CD14-positive monocyte (primary cell): ENCODE measurements at regions not wholly inside any gene's neighbourhood (a gene's known extent, or its start where the extent isn't known, plus 50 kb on each side); places are given as distances from the start of the nearest gene placed in this dataset.

Experiments used
- DNase-seq, 3 donors: peaks; one replicate each; pipeline ENCODE4 v3.0.0-alpha.2; 2011 to 2022
- H2AFZ ChIP-seq: 2 replicates; pipeline ENCODE4 v1.6.0; 2012; ENCODE audit warnings: mild to moderate bottlenecking, low read depth, low read length, inconsistent platforms; ENCODE audit not compliant: insufficient read depth, poor library complexity, severe bottlenecking
- H3K27ac ChIP-seq, 2 donors: 1 replicate in 1 of 2; 2 replicates in 1 of 2; pipeline ENCODE4 v1.5.1; 2012 to 2013; ENCODE audit warnings: low read length in 2 of 2, control low read depth in 1 of 2, inconsistent platforms in 1 of 2, low read depth in 1 of 2, mild to moderate bottlenecking in 1 of 2
- H3K27me3 ChIP-seq, 2 donors: one replicate each; pipeline versions ENCODE4 v1.6.0 to v1.6.1; 2011 to 2013; ENCODE audit warnings: low read length in 2 of 2; ENCODE audit not compliant: control insufficient read depth in 2 of 2, insufficient read depth in 2 of 2
- H3K36me3 ChIP-seq, 2 donors: replicated peaks in 1 of 2; 1 replicate in 1 of 2; 2 replicates in 1 of 2; pipeline versions ENCODE4 v1.5.1 to v1.6.1; 2012 to 2013; ENCODE audit warnings: low read length in 2 of 2, control low read depth in 1 of 2, inconsistent platforms in 1 of 2, mild to moderate bottlenecking in 1 of 2; ENCODE audit not compliant: insufficient read depth in 2 of 2, control insufficient read depth in 1 of 2
- H3K4me1 ChIP-seq, 2 donors: 1 replicate in 1 of 2; 2 replicates in 1 of 2; pipeline versions ENCODE4 v1.5.1 to v1.6.1; 2012 to 2013; ENCODE audit warnings: low read length in 2 of 2, control low read depth in 1 of 2, inconsistent platforms in 1 of 2, mild to moderate bottlenecking in 1 of 2, moderate library complexity in 1 of 2; ENCODE audit not compliant: insufficient read depth in 2 of 2, control insufficient read depth in 1 of 2
- H3K4me2 ChIP-seq: replicated peaks from 2 replicates; pipeline ENCODE3; 2012; ENCODE audit warnings: low read length, moderate library complexity, mild to moderate bottlenecking; ENCODE audit not compliant: poor library complexity, severe bottlenecking; ENCODE audit errors: extremely low read depth
- H3K4me3 ChIP-seq, 3 experiments: fragments of 200-600 bp in 1 of 3; sonication (generic) in 1 of 3; replicated peaks in 1 of 3; 1 replicate in 2 of 3; 2 replicates in 1 of 3; pipeline ENCODE4 v1.5.1; 2011 to 2013; ENCODE audit warnings: low read length in 3 of 3, mild to moderate bottlenecking in 3 of 3, control low read depth in 2 of 3, low read depth in 2 of 3, inconsistent platforms in 1 of 3, moderate library complexity in 1 of 3
- H3K79me2 ChIP-seq: 2 replicates; pipeline ENCODE4 v1.6.0; 2012; ENCODE audit warnings: mild to moderate bottlenecking, control low read depth, inconsistent platforms, low read length, moderate library complexity; ENCODE audit not compliant: insufficient read depth
- H3K9ac ChIP-seq: 2 replicates; pipeline ENCODE4 v1.6.0; 2017; ENCODE audit warnings: low read length, mild to moderate bottlenecking; ENCODE audit not compliant: insufficient read depth, poor library complexity, severe bottlenecking
- H3K9me3 ChIP-seq, 2 donors: replicated peaks in 1 of 2; 1 replicate in 1 of 2; 2 replicates in 1 of 2; pipeline versions ENCODE4 v1.5.1 to v1.6.1; 2012 to 2013; ENCODE audit warnings: low read length in 2 of 2, control low read depth in 1 of 2; ENCODE audit not compliant: control insufficient read depth in 1 of 2, insufficient read depth in 1 of 2
- H4K20me1 ChIP-seq: 2 replicates; pipeline ENCODE4 v1.6.0; 2012; ENCODE audit warnings: mild to moderate bottlenecking, low read length, control low read depth, moderate library complexity; ENCODE audit not compliant: insufficient read depth
- H3K27ac Mint-ChIP-seq, 7 donors: one replicate each; pipeline ENCODE4 v1.8.0; 2020; ENCODE audit warnings: mild to moderate bottlenecking in 7 of 7, mixed read lengths in 7 of 7, moderate library complexity in 6 of 7, inconsistent platforms in 2 of 7
- H3K27me3 Mint-ChIP-seq, 3 donors: one replicate each; pipeline ENCODE4 v1.8.0; 2021 to 2022; ENCODE audit warnings: low read depth in 3 of 3, mild to moderate bottlenecking in 3 of 3, mixed read lengths in 3 of 3, moderate library complexity in 3 of 3, inconsistent platforms in 1 of 3
- H3K36me3 Mint-ChIP-seq, 2 donors: one replicate each; pipeline ENCODE4 v1.8.0; 2020; ENCODE audit warnings: mixed read lengths in 2 of 2, inconsistent platforms in 1 of 2, mild to moderate bottlenecking in 1 of 2
- H3K4me1 Mint-ChIP-seq: one replicate; pipeline ENCODE4 v1.8.0; 2020; ENCODE audit warnings: mild to moderate bottlenecking, mixed read lengths
- H3K4me3 Mint-ChIP-seq, 2 donors: one replicate each; pipeline ENCODE4 v1.8.0; 2020; ENCODE audit warnings: mild to moderate bottlenecking in 2 of 2, mixed read lengths in 2 of 2, moderate library complexity in 1 of 2
- H3K9me3 Mint-ChIP-seq, 7 donors: one replicate each; pipeline ENCODE4 v1.8.0; 2020 to 2022; ENCODE audit warnings: mixed read lengths in 7 of 7, mild to moderate bottlenecking in 6 of 7, moderate library complexity in 6 of 7, inconsistent platforms in 2 of 7
- WGBS: methylation state at CpG from one replicate; pipeline ENCODE4 v1.1.5; 2013; ENCODE audit warnings: missing lambda C conversion rate; ENCODE audit not compliant: insufficient coverage; 5-methylcytosine and 5-hydroxymethylcytosine counted together
- intact Hi-C, 2 donors: fragments of 100-400 bp; cut with micrococcal nuclease; formaldehyde crosslinking; loops; one replicate each; pipeline versions ENCODE4 v1.15.0 to v1.15.1; 2023
- TF ChIP-seq, protein P1 (sequence below): fragments of 200-600 bp; IDR thresholded peaks from one replicate; pipeline ENCODE4 v1.8.0; 2022; ENCODE audit warnings: antibody characterized with exemption, mild to moderate bottlenecking

DNA sequence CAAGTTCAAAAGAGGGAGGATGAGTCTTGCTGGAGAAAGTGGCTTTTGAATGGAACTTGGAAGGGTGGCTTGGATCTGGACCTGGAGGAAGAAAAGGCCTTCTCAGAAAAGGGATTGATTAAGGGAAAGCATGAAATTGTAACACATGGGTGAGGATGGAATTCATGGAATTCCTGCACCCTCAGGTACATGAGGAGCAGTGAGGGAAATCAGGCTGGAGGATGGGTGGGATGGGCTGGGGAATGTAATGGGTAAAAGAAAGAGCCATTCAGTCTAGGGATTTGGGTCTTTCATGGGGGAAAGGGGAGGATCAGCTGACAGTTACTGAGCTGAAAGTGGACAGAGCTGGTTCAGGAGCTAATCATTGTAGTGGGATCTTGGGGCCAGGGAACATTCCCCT lies 51.2 kb upstream of the HAAO start:
- H3K4me3 Mint-ChIP-seq = no peak overlapping the region
- H3K9me3 Mint-ChIP-seq = peaks cover 0 to 1% (median 0%) of the 10 kb centered on the region in 7 donors
- Histone ChIP-seq H3K36me3 (no peaks in the 10 kb centered on the region), H4K20me1 (no peaks in the 10 kb centered on the region), H3K79me2 (no peaks in the 10 kb centered on the region), H3K4me1 (no peaks in the 10 kb centered on the region), H3K9me3 (no peaks in the 10 kb centered on the region), H3K9ac (no peak overlapping the region), H3K4me2 (no peak overlapping the region), H3K4me3 (no peak overlapping the region), H3K27me3 (no peaks in the 10 kb centered on the region), H3K27ac (no peak overlapping the region), H2AFZ (no peak overlapping the region)
- no peak for DNase-seq
- H3K27ac Mint-ChIP-seq = no peak overlapping the region
- TF ChIP-seq, protein P1, sequence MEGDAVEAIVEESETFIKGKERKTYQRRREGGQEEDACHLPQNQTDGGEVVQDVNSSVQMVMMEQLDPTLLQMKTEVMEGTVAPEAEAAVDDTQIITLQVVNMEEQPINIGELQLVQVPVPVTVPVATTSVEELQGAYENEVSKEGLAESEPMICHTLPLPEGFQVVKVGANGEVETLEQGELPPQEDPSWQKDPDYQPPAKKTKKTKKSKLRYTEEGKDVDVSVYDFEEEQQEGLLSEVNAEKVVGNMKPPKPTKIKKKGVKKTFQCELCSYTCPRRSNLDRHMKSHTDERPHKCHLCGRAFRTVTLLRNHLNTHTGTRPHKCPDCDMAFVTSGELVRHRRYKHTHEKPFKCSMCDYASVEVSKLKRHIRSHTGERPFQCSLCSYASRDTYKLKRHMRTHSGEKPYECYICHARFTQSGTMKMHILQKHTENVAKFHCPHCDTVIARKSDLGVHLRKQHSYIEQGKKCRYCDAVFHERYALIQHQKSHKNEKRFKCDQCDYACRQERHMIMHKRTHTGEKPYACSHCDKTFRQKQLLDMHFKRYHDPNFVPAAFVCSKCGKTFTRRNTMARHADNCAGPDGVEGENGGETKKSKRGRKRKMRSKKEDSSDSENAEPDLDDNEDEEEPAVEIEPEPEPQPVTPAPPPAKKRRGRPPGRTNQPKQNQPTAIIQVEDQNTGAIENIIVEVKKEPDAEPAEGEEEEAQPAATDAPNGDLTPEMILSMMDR = no peak
- peaks cover 3% of the 10 kb centered on the region for H3K4me1 Mint-ChIP-seq
- no peaks in the 10 kb centered on the region for H3K36me3 Mint-ChIP-seq
- H3K27me3 Mint-ChIP-seq = peaks cover 2 to 5% (median 3%) of the 10 kb centered on the region in 3 donors
- intact Hi-C loops = loop anchor here in 1 of 2 donors (10.0 kb wide), 1 partner anchor 651 kb away; no protein-coding TSS in a partner anchor

DNA sequence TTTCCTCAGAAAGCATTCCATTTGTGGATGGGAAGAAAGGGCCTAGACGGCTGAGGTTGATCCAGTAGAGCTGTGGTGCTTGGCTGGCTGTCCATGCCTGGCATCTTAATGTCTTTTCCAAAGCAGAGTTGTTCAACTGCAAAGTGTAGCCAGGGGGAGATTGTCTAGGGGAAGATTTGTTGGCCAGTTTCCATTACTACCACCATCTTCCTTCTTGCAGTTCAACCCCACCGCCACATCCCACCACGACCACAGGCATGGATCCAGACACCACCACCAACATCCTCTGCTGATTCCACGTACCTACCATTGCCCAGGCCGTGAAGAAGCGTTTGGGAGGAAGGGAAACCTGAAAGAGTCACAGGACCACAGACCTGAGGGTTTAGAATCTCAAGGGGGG lies 50.7 kb upstream of the HAAO start:
- no peak for DNase-seq

More for the DNA sequence above, 50.7 kb upstream of the HAAO start:
- no peak overlapping the region for H3K4me3 ChIP-seq
- intact Hi-C loops = loop anchor here in 1 of 2 donors (10.0 kb wide), 1 partner anchor 652 kb away; no protein-coding TSS in a partner anchor
- peaks cover 2 to 5% (median 3%) of the 10 kb centered on the region in 3 donors for H3K27me3 Mint-ChIP-seq
- H3K4me1 ChIP-seq = no peaks in the 10 kb centered on the region
- no peaks in the 10 kb centered on the region for H4K20me1 ChIP-seq
- no peak overlapping the region for H3K4me2 ChIP-seq
- H3K27ac ChIP-seq = no peak overlapping the region
- H3K27me3 ChIP-seq = no peaks in the 10 kb centered on the region
- TF ChIP-seq, protein P1 = no peak
- no peaks in the 10 kb centered on the region for H3K36me3 ChIP-seq
- H3K4me3 Mint-ChIP-seq = no peak overlapping the region
- H3K79me2 ChIP-seq = no peaks in the 10 kb centered on the region
- WGBS = no CpG with 5 or more reads among the region's 6 CpGs
- no peak overlapping the region for H3K27ac Mint-ChIP-seq
- no peak overlapping the region for H3K9ac ChIP-seq
- no peaks in the 10 kb centered on the region for H3K36me3 Mint-ChIP-seq
- H3K9me3 Mint-ChIP-seq = peaks cover 0 to 1% (median 0%) of the 10 kb centered on the region in 7 donors
- no peaks in the 10 kb centered on the region for H3K9me3 ChIP-seq
- no peak overlapping the region for H2AFZ ChIP-seq
- peaks cover 3% of the 10 kb centered on the region for H3K4me1 Mint-ChIP-seq
